ENCODE measurements at regions not wholly inside any gene's neighbourhood (a gene's known extent, or its start where the extent isn't known, plus 50 kb on each side); places are given as distances from the start of the nearest gene placed in this dataset.

GRCh38 chr18:78151234-78151633 is 828.4 kb upstream of the SALL3 start:
- no peak for TF ChIP-seq RAD21 (conservative IDR thresholded peaks at IDR 0.05)
- TF ChIP-seq EP300 (conservative IDR thresholded peaks at IDR 0.05; ENCODE audit: poor library complexity, severe bottlenecking) = no peak
- no peak for TF ChIP-seq CTCF (IDR thresholded peaks at IDR 0.05; ENCODE audit: poor library complexity, severe bottlenecking)
- TF ChIP-seq EZH2 (IDR thresholded peaks at IDR 0.05; ENCODE audit: borderline replicate concordance, insufficient read depth, low read length, poor library complexity, severe bottlenecking) = no peak
- no peak for TF ChIP-seq POLR2AphosphoS5 (IDR thresholded peaks at IDR 0.05)
- TF ChIP-seq REST (IDR thresholded peaks at IDR 0.05; ENCODE audit: borderline replicate concordance) = no peak
- no peak for TF ChIP-seq SMC3 (conservative IDR thresholded peaks at IDR 0.05; ENCODE audit: poor library complexity)
- no peak for TF ChIP-seq TAF1 (IDR thresholded peaks at IDR 0.05; ENCODE audit: low read depth)
- no peak for TF ChIP-seq MXI1 (conservative IDR thresholded peaks at IDR 0.05; ENCODE audit: poor library complexity, severe bottlenecking)
